Aorta (tissue), 5 donors: ENCODE measurements at regions not wholly inside any gene's neighbourhood (a gene's known extent, or its start where the extent isn't known, plus 50 kb on each side); places are given as distances from the start of the nearest gene placed in this dataset.

Source experiments
- ATAC-seq: fragments of 200-7000 bp; cut with Tn5 transposase; one replicate; pipeline ENCODE4 v1.9.1; 2022; ENCODE audit warnings: moderate library complexity; ENCODE audit not compliant: low FRiP score
- DNase-seq, 2 donors: peaks; one replicate each; pipeline ENCODE4 v3.0.0-alpha.2; 2020
- H3K27ac ChIP-seq, 2 donors: one replicate each; pipeline ENCODE4 v1.5.1; 2013; ENCODE audit warnings: low read length in 2 of 2, mild to moderate bottlenecking in 2 of 2, moderate library complexity in 2 of 2, control low read depth in 1 of 2, inconsistent platforms in 1 of 2, low read depth in 1 of 2
- H3K27me3 ChIP-seq, 2 donors: one replicate each; pipeline ENCODE4 v1.6.1; 2013; ENCODE audit warnings: control low read depth in 1 of 2, low read length in 1 of 2, mild to moderate bottlenecking in 1 of 2, moderate library complexity in 1 of 2; ENCODE audit not compliant: insufficient read depth in 2 of 2, control insufficient read depth in 1 of 2
- H3K36me3 ChIP-seq, 2 donors: one replicate each; pipeline ENCODE4 v1.6.1; 2013; ENCODE audit warnings: control low read depth in 1 of 2, low read length in 1 of 2, mild to moderate bottlenecking in 1 of 2; ENCODE audit not compliant: insufficient read depth in 2 of 2, control insufficient read depth in 1 of 2
- H3K4me1 ChIP-seq, 2 donors: one replicate each; pipeline ENCODE4 v1.6.1; 2013; ENCODE audit warnings: low read length in 2 of 2, control low read depth in 1 of 2, mild to moderate bottlenecking in 1 of 2, moderate library complexity in 1 of 2; ENCODE audit not compliant: insufficient read depth in 2 of 2, control insufficient read depth in 1 of 2
- H3K4me3 ChIP-seq, 2 donors: one replicate each; pipeline ENCODE4 v1.5.1; 2013; ENCODE audit warnings: low read length in 2 of 2, control low read depth in 1 of 2, mild to moderate bottlenecking in 1 of 2
- H3K9me3 ChIP-seq: one replicate; pipeline ENCODE4 v1.6.1; 2013; ENCODE audit warnings: mild to moderate bottlenecking, low read length; ENCODE audit not compliant: control insufficient read depth
- WGBS, 2 donors: extraction: QIAGEN DNeasy Blood & Tissue Kit; methylation state at CpG; one replicate each; pipeline ENCODE4 v1.1.7; 2013; 5-methylcytosine and 5-hydroxymethylcytosine counted together
- intact Hi-C, 2 donors: fragments of 100-400 bp; cut with DNase I; formaldehyde crosslinking; loops; one replicate each; pipeline versions ENCODE4 v1.14.2 to v1.15.0; 2022
- donor health status: healthy with polysubstance abuse.
- donor health status: Bipolar disorder and iron deficiency.
- donor health status: DM: no; HTN: no; CAD: no.
- donor health status: DM: no; HTN: no; CAD: no.
- donor health status: DM: yes; HTN: yes; CAD: no.

DNA sequence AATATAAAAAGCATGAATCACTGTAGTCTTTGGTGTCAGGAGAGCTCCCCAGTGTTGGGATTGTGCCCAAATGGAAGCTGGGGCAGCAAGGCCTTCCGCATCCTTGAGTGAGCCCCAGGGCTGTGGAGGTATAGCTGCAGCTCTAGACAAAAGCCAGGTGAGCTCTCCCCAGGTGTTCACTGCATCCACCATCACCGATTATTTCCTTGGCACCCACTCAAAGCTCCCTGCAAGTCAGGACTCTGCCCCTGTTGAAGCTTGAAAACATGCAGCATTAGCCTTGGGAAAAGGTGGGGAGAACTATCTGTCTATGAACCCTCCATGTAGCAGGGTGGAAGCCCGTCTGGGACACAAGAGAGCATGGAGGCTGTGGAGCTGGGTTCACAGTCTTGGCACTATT, 228.8 kb downstream of the BMP7 start:
- Histone ChIP-seq H3K4me1 (no peaks in the 10 kb centered on the region), H3K36me3 (no peaks in the 10 kb centered on the region), H3K9me3 (peaks cover 8% of the 10 kb centered on the region), H3K27me3 (no peaks in the 10 kb centered on the region), H3K27ac (no peak overlapping the region), H3K4me3 (no peak overlapping the region)
- intact Hi-C loops: no loop called here
- 79 to 86% methylated on average over 3 of the region's 3 CpGs for WGBS, 2 donors
- ATAC-seq (no peak), DNase-seq (no peak)

DNA sequence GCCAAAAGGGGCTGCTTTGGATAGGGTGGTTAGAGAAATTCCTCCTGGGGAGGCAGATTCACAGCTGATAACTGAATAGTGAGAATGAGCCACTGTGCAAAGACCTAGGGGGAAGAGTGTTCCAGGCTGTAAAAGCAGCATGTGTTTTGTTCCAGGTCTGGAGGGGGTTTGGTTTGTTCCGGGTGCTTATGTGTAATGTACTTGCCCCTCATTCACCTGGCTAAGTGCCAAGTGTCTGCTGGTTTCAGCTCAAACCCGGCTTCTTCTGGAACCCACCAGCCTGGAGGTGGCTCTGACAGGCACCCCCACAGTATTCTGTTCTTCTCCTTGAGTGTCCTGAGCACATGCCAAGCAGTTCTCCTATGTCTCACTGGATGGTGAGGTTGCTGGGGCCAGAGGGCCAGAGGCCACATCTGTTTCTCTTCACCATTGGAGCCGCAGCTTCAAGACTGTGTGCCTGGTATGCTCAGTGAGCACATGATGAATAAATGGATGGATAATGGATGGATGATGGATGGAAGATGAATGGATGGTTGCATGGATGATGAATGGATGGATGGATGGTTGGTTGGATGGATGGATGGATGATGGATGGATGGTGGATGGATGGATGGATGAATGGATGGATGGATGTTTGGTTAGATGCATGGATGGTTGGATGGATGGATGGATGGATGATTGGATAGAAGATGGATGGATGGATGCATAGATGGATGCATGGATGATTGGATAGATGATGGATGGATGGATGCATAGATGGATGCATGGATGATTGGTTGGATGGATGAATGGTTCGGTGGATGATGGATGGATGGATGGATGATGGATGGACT, 227.6 kb downstream of the BMP7 start:
- Histone ChIP-seq H3K27me3 (no peaks in the 10 kb centered on the region), H3K9me3 (peaks cover 8% of the 10 kb centered on the region), H3K4me1 (no peaks in the 10 kb centered on the region), H3K27ac (no peak overlapping the region), H3K4me3 (no peak overlapping the region), H3K36me3 (no peaks in the 10 kb centered on the region)
- WGBS, 2 donors: 64 to 67% methylated on average over 4 of the region's 4 CpGs
- intact Hi-C loops: no loop called here
- DNase-seq: no peak
- no peak for ATAC-seq

DNA sequence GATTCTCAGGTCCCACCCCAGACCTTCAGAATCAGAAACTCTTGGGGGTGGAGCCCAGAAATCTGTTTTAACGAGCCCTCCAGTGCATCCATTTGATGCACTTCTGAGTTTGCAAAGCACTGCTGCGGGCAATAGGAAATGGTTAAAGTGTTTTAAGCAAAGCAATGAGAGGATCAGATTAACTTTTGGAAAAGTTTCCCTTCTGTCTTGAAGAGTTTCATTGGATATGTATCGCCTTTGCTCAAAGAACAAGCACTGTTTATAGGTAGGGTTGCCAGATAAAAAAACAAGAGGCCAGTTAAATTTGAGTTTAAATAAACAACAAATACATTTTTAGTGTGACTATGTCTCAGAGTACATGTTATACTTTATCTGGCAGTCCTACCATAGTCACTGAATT, 226.0 kb downstream of the BMP7 start:
- DNase-seq: no peak
- no peaks in the 10 kb centered on the region for H3K4me1 ChIP-seq
- intact Hi-C loops: no loop called here

GRCh38 chr20:57040924-57041323, 225.5 kb downstream of the BMP7 start:
- 39 to 47% methylated on average over 8 of the region's 8 CpGs for whole genome bisulfite sequencing, 2 donors
- intact Hi-C loops: no loop called here
- H3K4me1 ChIP-seq: no peaks in the 10 kb centered on the region

More for the DNA sequence above, 226.0 kb downstream of the BMP7 start:
- Histone ChIP-seq H3K36me3 (no peaks in the 10 kb centered on the region), H3K27me3 (no peaks in the 10 kb centered on the region), H3K4me3 (no peak overlapping the region), H3K27ac (no peak overlapping the region), H3K9me3 (peaks cover 1% of the 10 kb centered on the region)
- no peak for ATAC-seq
- WGBS, 2 donors: 76 to 77% methylated on average over 3 of the region's 3 CpGs

DNA sequence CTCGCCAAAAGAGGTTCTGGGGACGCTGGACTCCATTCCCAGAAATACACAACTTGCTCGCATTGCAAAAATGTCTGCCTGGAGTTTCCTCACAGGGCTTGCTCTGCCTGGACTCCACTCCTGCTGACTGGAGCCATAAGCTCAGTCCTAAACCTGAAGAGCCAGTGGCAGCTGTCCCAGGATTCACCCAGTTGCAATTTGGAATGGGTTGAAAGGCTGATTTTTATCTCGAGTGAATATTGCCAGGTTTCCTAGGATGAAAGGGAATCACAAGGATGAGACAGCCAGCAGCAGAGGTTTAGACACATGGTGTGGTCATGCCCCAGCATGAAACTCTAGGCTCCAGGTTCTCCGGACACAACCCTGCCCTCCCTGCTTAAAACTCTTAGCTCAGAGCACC, 223.3 kb downstream of the BMP7 start:
- Histone ChIP-seq H3K4me1 (no peaks in the 10 kb centered on the region), H3K9me3 (no peaks in the 10 kb centered on the region), H3K4me3 (no peak overlapping the region), H3K36me3 (no peaks in the 10 kb centered on the region), H3K27ac (no peak overlapping the region), H3K27me3 (no peaks in the 10 kb centered on the region)
- whole genome bisulfite sequencing, 2 donors: 46 to 49% methylated on average over 5 of the region's 5 CpGs
- intact Hi-C loops: no loop called here
- DNase-seq: no peak
- no peak for ATAC-seq

More at GRCh38 chr20:57040924-57041323, 225.5 kb downstream of the BMP7 start:
- H3K27me3 ChIP-seq: no peaks in the 10 kb centered on the region
- DNase-seq (no peak), ATAC-seq (no peak)
- peaks cover 1% of the 10 kb centered on the region for H3K9me3 ChIP-seq
- no peak overlapping the region for H3K4me3 ChIP-seq
- H3K27ac ChIP-seq: no peak overlapping the region
- H3K36me3 ChIP-seq: no peaks in the 10 kb centered on the region

DNA sequence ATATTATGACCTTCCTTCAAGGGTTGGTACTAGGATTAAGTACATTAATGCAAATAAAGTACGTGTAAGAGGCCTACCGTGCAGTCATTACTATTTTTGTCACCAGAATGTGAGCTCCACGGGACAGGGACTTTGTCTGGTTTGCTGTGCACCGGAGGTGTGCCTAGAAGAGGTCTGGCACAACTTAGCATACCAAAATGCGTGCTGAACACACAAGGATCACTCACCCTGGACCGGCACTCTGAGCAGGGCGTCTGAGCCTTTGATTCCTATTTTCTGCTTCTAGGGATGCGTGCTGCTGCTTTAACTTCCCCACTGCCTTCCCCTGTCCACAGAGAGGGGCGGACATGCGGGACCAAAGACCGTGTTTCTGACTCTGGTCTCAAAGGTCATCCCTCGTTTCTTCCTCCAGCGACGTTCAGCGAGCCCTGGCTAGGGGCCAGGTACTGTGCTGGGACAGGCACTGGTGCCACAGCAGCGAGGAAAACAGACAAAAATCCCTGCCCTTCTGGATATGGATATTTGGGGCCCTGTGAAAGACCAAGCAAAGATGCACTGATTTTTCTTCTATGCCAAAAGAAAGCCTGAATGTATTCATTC, 222.7 kb downstream of the BMP7 start:
- Histone ChIP-seq H3K4me3 (no peak overlapping the region), H3K27ac (no peak overlapping the region), H3K9me3 (no peaks in the 10 kb centered on the region), H3K4me1 (no peaks in the 10 kb centered on the region), H3K36me3 (no peaks in the 10 kb centered on the region), H3K27me3 (no peaks in the 10 kb centered on the region)
- DNase-seq (no peak), ATAC-seq (no peak)
- intact Hi-C loops: no loop called here
- 57 to 59% methylated on average over 16 of the region's 16 CpGs for WGBS, 2 donors

- Histone ChIP-seq H3K27me3 (no peaks in the 10 kb centered on the region), H3K4me1 (no peaks in the 10 kb centered on the region), H3K36me3 (no peaks in the 10 kb centered on the region), H3K4me3 (no peak overlapping the region), H3K9me3 (no peaks in the 10 kb centered on the region), H3K27ac (no peak overlapping the region)
- intact Hi-C loops: no loop called here
- 41 to 46% methylated on average over 20 of the region's 20 CpGs for WGBS, 2 donors
- no peak for ATAC-seq
- no peak for DNase-seq
These were observed 219.0 kb downstream of the BMP7 start for GRCh38 chr20:57047281-57048026.

DNA sequence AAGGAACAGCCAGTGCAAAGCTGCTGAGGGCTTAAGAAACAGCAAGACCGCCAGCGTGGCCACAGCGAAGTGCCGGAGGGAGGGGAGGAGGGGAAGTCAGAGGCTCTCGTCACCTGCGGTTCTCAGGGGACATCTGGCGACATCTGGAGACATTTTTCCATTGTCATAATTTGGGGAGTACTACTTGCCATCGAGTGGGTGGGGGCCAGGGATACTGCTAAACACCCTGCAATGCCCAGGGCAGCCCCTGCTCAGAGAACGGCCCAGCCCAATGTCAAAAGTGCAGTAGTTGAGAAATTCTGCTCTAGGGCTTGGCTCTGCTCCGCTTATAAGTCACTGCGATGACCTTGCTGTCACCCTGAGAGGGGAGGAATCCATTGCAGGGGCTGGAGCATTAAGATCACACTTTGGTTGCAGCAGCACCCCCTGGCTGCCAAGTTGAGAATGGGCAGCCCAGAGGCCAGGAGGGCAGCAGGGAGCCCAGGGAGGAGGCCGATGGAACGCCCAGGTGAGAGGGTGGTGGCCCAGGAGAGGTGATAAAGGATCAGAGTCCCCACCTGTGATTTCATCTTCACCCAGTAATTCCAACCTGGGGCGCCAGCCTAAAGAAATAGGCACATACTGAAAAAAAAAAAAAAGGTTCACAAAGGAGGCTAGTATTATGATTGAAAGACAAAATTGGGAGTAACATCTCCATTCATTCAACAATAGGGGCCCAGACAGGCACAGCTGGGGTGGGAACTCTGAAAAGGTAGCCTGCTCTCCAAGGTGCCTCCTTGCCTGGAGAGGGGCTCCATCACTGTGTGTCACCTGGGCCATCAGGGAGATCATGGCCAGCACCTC, 218.2 kb downstream of the BMP7 start:
- ATAC-seq: no peak
- no peak for DNase-seq
- Histone ChIP-seq H3K27ac (no peak overlapping the region), H3K4me3 (no peak overlapping the region), H3K36me3 (no peaks in the 10 kb centered on the region), H3K9me3 (peaks cover 1% of the 10 kb centered on the region), H3K27me3 (no peaks in the 10 kb centered on the region), H3K4me1 (no peaks in the 10 kb centered on the region)
- intact Hi-C loops: no loop called here
- 35 to 40% methylated on average over 14 of the region's 14 CpGs for WGBS, 2 donors
